Neural cell (in vitro differentiated cells): ENCODE measurements at regions not wholly inside any gene's neighbourhood (a gene's known extent, or its start where the extent isn't known, plus 50 kb on each side); places are given as distances from the start of the nearest gene placed in this dataset.

ENCODE experiments used
- H2AFZ ChIP-seq: fragments of 200-600, 300-800 bp; sonication (generic), shearing (Covaris generic); 2 replicates; pipeline ENCODE4 v1.6.0; 2014; ENCODE audit warnings: low read depth, mild to moderate bottlenecking, antibody characterized with exemption, low read length, moderate library complexity
- H3F3A ChIP-seq: fragments of 200-600 bp; shearing (Covaris generic); 2 replicates; pipeline ENCODE4 v1.6.1; 2016; ENCODE audit warnings: mild to moderate bottlenecking, moderate library complexity, mixed read lengths, antibody characterized with exemption, low read length; ENCODE audit not compliant: insufficient read depth, poor library complexity, severe bottlenecking
- H3K27ac ChIP-seq: fragments of 200-600, 300-800 bp; sonication (generic), shearing (Covaris generic); 2 replicates; pipeline ENCODE4 v1.5.1; 2014; ENCODE audit warnings: mild to moderate bottlenecking, low read length, moderate library complexity
- H3K27me3 ChIP-seq: fragments of 300-800, 200-600 bp; sonication (generic), shearing (Covaris generic); 2 replicates; pipeline ENCODE4 v1.6.0; 2014; ENCODE audit warnings: mild to moderate bottlenecking, low read depth, low read length, moderate library complexity; ENCODE audit not compliant: insufficient read depth
- H3K36me3 ChIP-seq: fragments of 300-800, 200-600 bp; sonication (generic), shearing (Covaris generic); 2 replicates; pipeline ENCODE4 v1.5.1; 2014; ENCODE audit warnings: mild to moderate bottlenecking, antibody characterized with exemption, low read length, moderate library complexity; ENCODE audit not compliant: insufficient read depth
- H3K4me2 ChIP-seq: fragments of 300-800, 200-600 bp; sonication (generic), shearing (Covaris generic); 2 replicates; pipeline ENCODE4 v1.6.0; 2014; ENCODE audit warnings: mild to moderate bottlenecking, low read length
- H3K4me3 ChIP-seq: fragments of 300-800, 200-600 bp; sonication (generic), shearing (Covaris generic); 2 replicates; pipeline ENCODE4 v1.5.1; 2014; ENCODE audit warnings: mild to moderate bottlenecking, low read length, moderate library complexity
- H3K79me2 ChIP-seq: fragments of 200-600 bp; shearing (Covaris generic); replicated peaks from 2 replicates; pipeline ENCODE4 v1.6.0; 2014; ENCODE audit warnings: mild to moderate bottlenecking, low read length, moderate library complexity; ENCODE audit not compliant: insufficient read depth
- H3K9ac ChIP-seq: fragments of 300-800, 200-600 bp; sonication (generic), shearing (Covaris generic); 2 replicates; pipeline ENCODE4 v1.6.1; 2016; ENCODE audit warnings: mild to moderate bottlenecking, low read length, mixed read lengths
- H3K9me2 ChIP-seq: fragments of 200-600 bp; shearing (Covaris generic); 2 replicates; pipeline ENCODE4 v1.6.1; 2016; ENCODE audit warnings: mild to moderate bottlenecking, low read length, mixed read lengths; ENCODE audit not compliant: insufficient read depth
- H3K9me3 ChIP-seq: fragments of 200-600, 300-800 bp; sonication (generic), shearing (Covaris generic); 2 replicates; pipeline ENCODE4 v1.6.1; 2016; ENCODE audit warnings: mild to moderate bottlenecking, mixed run types, low read length, moderate library complexity, mixed read lengths
- H4K20me1 ChIP-seq: fragments of 200-600 bp; shearing (Covaris generic); 2 replicates; pipeline ENCODE4 v1.6.1; 2016; ENCODE audit warnings: mild to moderate bottlenecking, mixed run types; ENCODE audit not compliant: insufficient read depth
- EP300 ChIP-seq: fragments of 450-650 bp; conservative IDR thresholded peaks from 2 replicates; pipeline ENCODE4 v1.6.1; 2014; ENCODE audit warnings: antibody characterized with exemption, mild to moderate bottlenecking, moderate library complexity; ENCODE audit not compliant: poor library complexity, severe bottlenecking
- EZH2 ChIP-seq: fragments of 200-600, 300-800 bp; shearing (Covaris generic), sonication (generic); IDR thresholded peaks from 2 replicates; pipeline ENCODE4 v1.6.1; 2014; ENCODE audit warnings: antibody characterized with exemption, low read length, borderline replicate concordance, mild to moderate bottlenecking; ENCODE audit not compliant: insufficient read depth, poor library complexity, severe bottlenecking
- MXI1 ChIP-seq: fragments of 450-650 bp; conservative IDR thresholded peaks from 2 replicates; pipeline ENCODE4 v1.6.1; 2014; ENCODE audit warnings: antibody characterized with exemption, mild to moderate bottlenecking; ENCODE audit not compliant: poor library complexity, severe bottlenecking
- POLR2AphosphoS5 ChIP-seq: IDR thresholded peaks from 2 replicates; pipeline ENCODE4 v1.6.1; 2012
- RAD21 ChIP-seq: fragments of 450-650 bp; conservative IDR thresholded peaks from 2 replicates; pipeline ENCODE4 v1.6.1; 2014; ENCODE audit warnings: antibody characterized with exemption, mild to moderate bottlenecking, moderate library complexity
- REST ChIP-seq: IDR thresholded peaks from 2 replicates; pipeline ENCODE4 v1.6.1; 2012; ENCODE audit warnings: borderline replicate concordance
- SMC3 ChIP-seq: fragments of 450-650 bp; conservative IDR thresholded peaks from 2 replicates; pipeline ENCODE4 v1.6.1; 2014; ENCODE audit warnings: antibody characterized with exemption, mild to moderate bottlenecking, moderate library complexity; ENCODE audit not compliant: poor library complexity
- TAF1 ChIP-seq: IDR thresholded peaks from 2 replicates; pipeline ENCODE4 v1.6.1; 2012; ENCODE audit warnings: low read depth
- TF ChIP-seq, protein P1 (sequence below): fragments of 450-650 bp; IDR thresholded peaks from 2 replicates; pipeline ENCODE4 v1.5.1; 2014; ENCODE audit warnings: antibody characterized with exemption, mild to moderate bottlenecking, moderate library complexity; ENCODE audit not compliant: poor library complexity, severe bottlenecking

DNA sequence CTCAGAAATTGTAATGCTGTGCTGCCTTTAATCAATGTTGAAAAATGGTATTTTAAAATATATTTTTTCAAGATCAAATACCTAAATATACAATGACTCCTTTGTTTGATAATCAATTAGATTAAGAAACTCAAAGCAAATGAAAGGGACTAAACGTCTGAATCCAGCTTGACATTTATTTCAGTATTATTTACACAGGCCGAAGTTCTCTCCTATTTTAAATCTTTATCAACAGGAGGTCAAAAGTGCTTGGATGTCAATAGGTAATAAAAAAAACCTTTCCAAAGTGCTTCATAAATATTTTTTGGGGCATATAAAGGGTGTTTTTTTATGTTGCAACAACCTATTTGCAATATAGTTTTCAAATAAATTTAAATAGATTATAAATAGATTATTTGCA, 1201.7 kb upstream of the SLC39A10 start:
- Histone ChIP-seq H3K79me2 (no peaks in the 10 kb centered on the region), H3K27ac (no peak overlapping the region), H3F3A (no peaks in the 10 kb centered on the region), H2AFZ (no peak overlapping the region), H3K9me2 (no peaks in the 10 kb centered on the region), H3K4me2 (no peak overlapping the region), H3K9me3 (no peaks in the 10 kb centered on the region), H3K4me3 (no peak overlapping the region), H3K36me3 (no peaks in the 10 kb centered on the region), H3K27me3 (no peaks in the 10 kb centered on the region), H4K20me1 (no peaks in the 10 kb centered on the region), H3K9ac (no peak overlapping the region)
- TF ChIP-seq POLR2AphosphoS5 (no peak), MXI1 (no peak), SMC3 (no peak), RAD21 (no peak), EZH2 (no peak)
- TF ChIP-seq, protein P1, sequence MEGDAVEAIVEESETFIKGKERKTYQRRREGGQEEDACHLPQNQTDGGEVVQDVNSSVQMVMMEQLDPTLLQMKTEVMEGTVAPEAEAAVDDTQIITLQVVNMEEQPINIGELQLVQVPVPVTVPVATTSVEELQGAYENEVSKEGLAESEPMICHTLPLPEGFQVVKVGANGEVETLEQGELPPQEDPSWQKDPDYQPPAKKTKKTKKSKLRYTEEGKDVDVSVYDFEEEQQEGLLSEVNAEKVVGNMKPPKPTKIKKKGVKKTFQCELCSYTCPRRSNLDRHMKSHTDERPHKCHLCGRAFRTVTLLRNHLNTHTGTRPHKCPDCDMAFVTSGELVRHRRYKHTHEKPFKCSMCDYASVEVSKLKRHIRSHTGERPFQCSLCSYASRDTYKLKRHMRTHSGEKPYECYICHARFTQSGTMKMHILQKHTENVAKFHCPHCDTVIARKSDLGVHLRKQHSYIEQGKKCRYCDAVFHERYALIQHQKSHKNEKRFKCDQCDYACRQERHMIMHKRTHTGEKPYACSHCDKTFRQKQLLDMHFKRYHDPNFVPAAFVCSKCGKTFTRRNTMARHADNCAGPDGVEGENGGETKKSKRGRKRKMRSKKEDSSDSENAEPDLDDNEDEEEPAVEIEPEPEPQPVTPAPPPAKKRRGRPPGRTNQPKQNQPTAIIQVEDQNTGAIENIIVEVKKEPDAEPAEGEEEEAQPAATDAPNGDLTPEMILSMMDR, result no peak

GRCh38 chr2:194452504-194452903, 1204.5 kb upstream of the SLC39A10 start:
- Histone ChIP-seq H2AFZ (no peak overlapping the region), H3K79me2 (no peaks in the 10 kb centered on the region), H3K4me2 (no peak overlapping the region), H3K9me2 (no peaks in the 10 kb centered on the region), H4K20me1 (no peaks in the 10 kb centered on the region), H3K27ac (no peak overlapping the region), H3K9ac (no peak overlapping the region), H3K36me3 (no peaks in the 10 kb centered on the region), H3K4me3 (no peak overlapping the region), H3K9me3 (no peaks in the 10 kb centered on the region), H3F3A (no peaks in the 10 kb centered on the region), H3K27me3 (no peaks in the 10 kb centered on the region)
- TF ChIP-seq EZH2 (no peak), RAD21 (no peak), SMC3 (no peak), REST (no peak), POLR2AphosphoS5 (no peak), EP300 (no peak), MXI1 (no peak), TAF1 (no peak)
- TF ChIP-seq, protein P1, result no peak
